Posterior vena cava (tissue), 2 donors: ENCODE measurements at regions not wholly inside any gene's neighbourhood (a gene's known extent, or its start where the extent isn't known, plus 50 kb on each side); places are given as distances from the start of the nearest gene placed in this dataset.
"Not testable (repeated sequence)": the region's sequence is repeated elsewhere in the genome, so short reads cannot be mapped to it uniquely, and the experiment has no call there.

Experiments
- DNase-seq: peaks from one replicate; pipeline ENCODE4 v3.0.0-alpha.2; 2020; ENCODE audit warnings: low spot score
- intact Hi-C, 2 donors: fragments of 100-400 bp; cut with DNase I; formaldehyde crosslinking; loops; one replicate each; pipeline versions ENCODE4 v1.14.1 to v1.14.2; 2022 to 2023
- donor health status: DM: yes; HTN: yes; CAD: no.
- donor health status: DM: yes; HTN: yes; CAD: no.

- DNase-seq = no peak
- intact Hi-C loops = no loop called here
These were observed 510.8 kb upstream of the SYNCRIP start for GRCh38 chr6:86153521-86153920.

- intact Hi-C loops = no loop called here
These were observed 509.9 kb upstream of the SYNCRIP start for GRCh38 chr6:86152546-86152945.

GRCh38 chr6:86148586-86148985 lies 505.9 kb upstream of the SYNCRIP start:
- intact Hi-C loops = no loop called here

More at GRCh38 chr6:86152546-86152945, 509.9 kb upstream of the SYNCRIP start:
- no peak for DNase-seq

GRCh38 chr6:86147859-86148258 lies 505.2 kb upstream of the SYNCRIP start:
- no peak for DNase-seq
- intact Hi-C loops = no loop called here

More at GRCh38 chr6:86148586-86148985, 505.9 kb upstream of the SYNCRIP start:
- DNase-seq = no peak

GRCh38 chr6:86147311-86147710 lies 504.6 kb upstream of the SYNCRIP start:
- no peak for DNase-seq
- intact Hi-C loops = no loop called here

- intact Hi-C loops, DNase-seq: not testable (repeated sequence)
These were observed 504.1 kb upstream of the SYNCRIP start for GRCh38 chr6:86146751-86147150.

- no peak for DNase-seq
- intact Hi-C loops = no loop called here
These were observed 499.6 kb upstream of the SYNCRIP start for GRCh38 chr6:86142326-86142725.

- intact Hi-C loops = no loop called here
- DNase-seq = no peak
These were observed 485.6 kb upstream of the SYNCRIP start for GRCh38 chr6:86128130-86128814.

GRCh38 chr6:86122086-86122485 lies 479.4 kb upstream of the SYNCRIP start:
- intact Hi-C loops = no loop called here
- DNase-seq = no peak

- intact Hi-C loops = no loop called here
- DNase-seq = no peak
These were observed 475.6 kb upstream of the SYNCRIP start for GRCh38 chr6:86118271-86118670.

- intact Hi-C loops = no loop called here
- no peak for DNase-seq
These were observed 465.3 kb upstream of the SYNCRIP start for GRCh38 chr6:86107985-86108384.

- intact Hi-C loops = no loop called here
- DNase-seq = no peak
These were observed 445.3 kb upstream of the SYNCRIP start for GRCh38 chr6:86087954-86088353.

- peak; percentile 52 for DNase-seq
- intact Hi-C loops = loop anchor here in 1 of 2 donors (10.0 kb wide), 1 partner anchor 615 kb away; no protein-coding TSS in a partner anchor
These were observed 437.3 kb upstream of the SYNCRIP start for GRCh38 chr6:86079938-86080337.

- intact Hi-C loops = loop anchor here in 1 of 2 donors (10.0 kb wide), 1 partner anchor 625 kb away; no protein-coding TSS in a partner anchor
- DNase-seq = no peak
These were observed 427.5 kb upstream of the SYNCRIP start for GRCh38 chr6:86070151-86070550.

- intact Hi-C loops = not testable (repeated sequence)
- peak; percentile 75 for DNase-seq
These were observed 422.3 kb upstream of the SYNCRIP start for GRCh38 chr6:86065002-86065401.

- intact Hi-C loops, DNase-seq: not testable (repeated sequence)
These were observed 414.8 kb upstream of the SYNCRIP start for GRCh38 chr6:86057293-86057980.

GRCh38 chr6:86045038-86045437 lies 402.4 kb upstream of the SYNCRIP start:
- intact Hi-C loops = no loop called here
- no peak for DNase-seq

- no peak for DNase-seq
- intact Hi-C loops = no loop called here
These were observed 399.5 kb upstream of the SYNCRIP start for GRCh38 chr6:86042214-86042613.

- intact Hi-C loops = no loop called here
- DNase-seq = no peak
These were observed 389.0 kb upstream of the SYNCRIP start for GRCh38 chr6:86031713-86032112.

- DNase-seq = no peak
- intact Hi-C loops = no loop called here
These were observed 388.2 kb upstream of the SYNCRIP start for GRCh38 chr6:86030875-86031274.

- intact Hi-C loops = no loop called here
- no peak for DNase-seq
These were observed 386.1 kb upstream of the SYNCRIP start for GRCh38 chr6:86028776-86029175.
